Kasumi-1 (cell line): ENCODE measurements at regions not wholly inside any gene's neighbourhood (a gene's known extent, or its start where the extent isn't known, plus 50 kb on each side); places are given as distances from the start of the nearest gene placed in this dataset.
"Not testable (repeated sequence)": the region's sequence is repeated elsewhere in the genome, so short reads cannot be mapped to it uniquely, and the experiment has no call there.

Experiments
- DNase-seq, 2 experiments: peaks; one replicate each; lab custom pipeline; 2025; lab: John Stamatoyannopoulos, UW

- DNase-seq = no peak
These were observed 80.6 kb downstream of the MFSD1 start for GRCh38 chr3:158882445-158882844.

GRCh38 chr3:158896729-158897128 lies 94.9 kb downstream of the MFSD1 start:
- DNase-seq = no peak

GRCh38 chr3:158906749-158907148 lies 104.9 kb downstream of the MFSD1 start:
- DNase-seq = no peak

GRCh38 chr3:158908187-158908734 lies 106.4 kb downstream of the MFSD1 start:
- no peak for DNase-seq

DNA sequence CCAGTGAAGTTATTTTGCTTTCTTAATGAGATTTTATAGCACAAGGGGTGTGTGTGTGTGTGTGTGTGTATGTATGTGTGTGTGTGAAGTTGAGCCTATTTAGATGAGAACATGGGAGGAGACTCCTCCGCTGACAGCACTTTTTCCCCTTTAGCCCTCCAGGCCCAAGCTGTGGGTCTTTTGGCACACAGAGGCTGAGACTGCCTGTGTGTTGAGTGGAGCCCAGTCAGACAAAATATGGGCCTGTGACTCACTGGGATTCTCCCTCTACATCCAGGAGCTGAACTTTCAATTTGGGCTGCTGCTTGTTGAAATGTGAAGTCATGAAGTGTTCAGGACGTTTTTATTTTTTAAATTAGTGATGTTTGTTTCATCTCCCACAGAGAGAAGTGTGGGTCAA lies 108.0 kb downstream of the MFSD1 start:
- DNase-seq = no peak

DNA sequence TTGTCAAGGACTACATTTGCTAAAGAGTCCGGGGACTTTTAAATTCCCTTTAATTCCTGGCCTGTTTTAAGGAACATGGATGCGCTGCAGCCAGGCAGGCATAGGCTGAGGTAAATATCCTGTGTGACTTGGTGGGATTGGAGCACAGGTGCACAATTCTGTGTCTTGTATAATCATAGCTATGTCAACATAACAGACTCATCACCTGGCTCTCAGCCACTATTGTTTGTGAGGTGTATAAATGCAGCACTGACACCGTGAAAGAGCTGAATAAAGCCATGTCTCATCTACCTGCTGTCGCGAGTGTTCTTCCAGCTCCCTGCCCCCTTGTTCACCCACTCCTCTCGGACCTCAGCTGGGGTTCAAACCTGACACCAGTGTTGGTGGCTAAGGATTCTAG lies 109.7 kb downstream of the MFSD1 start:
- DNase-seq = no peak

DNA sequence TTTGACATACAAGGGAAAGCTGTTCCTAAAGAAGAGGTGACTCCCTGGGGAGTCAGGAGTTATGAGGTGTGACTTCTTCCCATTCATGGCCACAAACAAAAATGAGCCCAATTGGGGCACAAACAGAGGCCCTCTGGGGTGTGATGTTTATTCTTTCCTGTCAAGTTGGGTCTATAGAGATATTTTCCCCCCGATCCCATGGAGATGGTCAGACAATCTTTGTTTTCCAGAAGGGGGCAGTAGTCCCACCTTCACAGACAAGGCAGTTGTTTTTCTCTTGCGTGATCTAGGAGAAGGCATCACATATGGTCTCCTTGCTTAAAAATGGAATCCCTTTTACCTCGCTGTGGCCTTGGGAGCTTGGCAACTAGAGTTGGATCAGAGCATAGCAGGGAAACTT lies 110.3 kb downstream of the MFSD1 start:
- DNase-seq = peak in 1 of 2 experiments; percentile 16

GRCh38 chr3:158912621-158913020 lies 110.8 kb downstream of the MFSD1 start:
- DNase-seq = no peak

DNA sequence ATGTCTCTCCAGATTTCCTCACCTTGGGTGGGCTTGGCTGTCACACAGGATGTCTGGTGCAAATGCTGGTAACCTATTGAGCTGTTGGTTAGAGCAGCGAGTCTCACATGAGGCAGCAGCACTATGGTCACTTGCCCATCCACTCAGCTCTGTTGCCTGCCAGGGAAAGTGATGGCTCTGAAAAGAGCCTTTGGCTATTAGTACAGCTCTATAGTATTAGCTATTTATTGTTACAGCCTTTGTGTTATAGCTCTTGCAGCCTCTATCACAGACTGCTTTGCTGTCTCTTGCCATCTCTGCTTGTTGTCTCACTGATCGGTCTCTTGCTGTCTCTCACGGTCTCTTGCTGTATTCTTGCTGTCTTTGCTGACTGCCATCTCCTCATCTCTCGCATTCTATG lies 114.3 kb downstream of the MFSD1 start:
- no peak for DNase-seq

GRCh38 chr3:158918008-158918407 lies 116.2 kb downstream of the MFSD1 start:
- peak; percentile 60 to 72 for DNase-seq

DNA sequence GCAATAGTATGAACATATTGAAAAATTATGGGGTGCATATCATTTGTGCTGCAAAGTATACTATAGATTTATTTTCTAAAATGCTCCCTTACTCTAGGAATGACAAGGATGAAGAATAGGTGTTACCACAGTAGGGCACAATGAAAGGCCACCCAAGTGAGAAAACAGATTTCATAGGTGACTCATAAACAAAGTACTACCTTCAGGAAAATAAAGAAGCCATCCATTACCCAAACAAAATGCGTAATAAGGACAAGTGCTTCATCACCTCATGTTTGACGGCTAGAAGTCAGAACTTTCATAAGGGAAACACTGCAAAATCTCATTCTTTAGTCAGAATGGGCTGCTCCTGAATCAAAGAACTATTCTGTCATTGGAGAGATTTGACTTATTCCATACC lies 116.6 kb downstream of the MFSD1 start:
- no peak for DNase-seq

GRCh38 chr3:158920371-158920770 lies 118.5 kb downstream of the MFSD1 start:
- DNase-seq = no peak

DNA sequence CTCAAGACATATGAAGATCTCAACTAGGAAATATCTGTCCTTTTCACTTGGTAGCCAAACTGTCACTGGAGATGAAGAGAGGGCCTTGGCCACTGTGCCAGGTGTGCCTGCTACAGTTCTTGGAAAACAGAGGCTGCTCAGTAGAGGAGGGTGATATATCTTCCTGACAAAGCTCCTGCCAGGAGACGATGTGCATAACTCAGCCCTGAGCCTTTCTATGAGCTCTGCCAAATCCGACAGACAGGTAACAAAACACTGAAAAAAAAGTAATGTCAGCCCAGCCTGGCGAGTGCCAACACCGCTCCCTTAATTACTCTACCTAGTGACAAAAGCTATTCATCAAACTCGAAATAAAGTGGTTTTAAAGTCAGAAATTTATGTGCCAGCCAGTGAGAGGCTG lies 123.2 kb downstream of the MFSD1 start:
- DNase-seq = no peak

DNA sequence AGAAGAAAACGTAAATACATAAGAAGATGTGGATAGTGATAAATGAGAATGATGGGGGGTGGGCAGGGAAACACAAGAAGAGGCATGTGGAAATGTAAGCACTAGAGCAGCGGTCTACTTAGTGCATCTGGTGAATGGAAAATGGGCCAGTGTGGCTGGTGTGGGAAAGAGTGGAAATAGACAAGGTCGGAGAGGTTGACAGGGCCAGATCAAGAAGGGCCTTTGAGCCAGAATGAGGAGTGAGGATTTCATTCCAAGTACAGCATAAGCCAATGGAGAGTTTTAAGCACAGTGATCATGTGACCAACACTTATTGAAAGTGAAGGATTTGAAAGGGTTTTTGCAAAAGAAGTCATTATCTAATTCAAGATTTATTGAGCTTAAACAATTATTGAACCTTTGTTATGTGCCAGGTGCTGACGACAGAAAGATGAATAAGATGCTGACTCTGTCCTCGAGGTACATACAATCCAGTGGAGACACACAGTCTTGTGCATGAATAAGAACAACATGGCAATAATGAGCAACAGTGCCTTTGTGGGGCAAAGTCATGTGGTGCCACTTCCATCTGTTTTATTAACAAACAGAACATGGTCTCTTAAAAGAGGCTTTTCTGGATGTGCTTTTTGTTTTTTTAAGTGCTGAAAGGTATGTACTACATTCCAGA lies 124.1 kb downstream of the MFSD1 start:
- DNase-seq = no peak

DNA sequence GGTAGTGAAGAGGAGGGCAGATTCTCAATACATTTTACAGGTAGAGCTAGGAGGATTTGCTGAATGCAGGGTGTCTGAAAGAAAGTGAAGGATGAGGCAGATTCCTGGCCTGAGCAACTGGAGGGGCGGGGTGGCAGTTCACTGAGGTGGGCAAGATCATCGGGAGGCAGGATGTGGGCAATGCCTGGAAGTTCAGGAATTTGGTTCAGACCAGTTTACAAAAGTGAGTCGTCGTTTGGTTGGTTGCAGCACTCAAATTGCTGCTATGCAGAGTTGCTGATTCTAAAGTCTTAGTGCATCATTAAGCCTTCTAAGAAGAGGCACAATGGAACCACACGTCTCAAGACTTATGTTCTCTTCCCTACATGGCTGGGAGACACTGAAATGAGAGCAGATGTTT lies 134.0 kb downstream of the MFSD1 start:
- DNase-seq = no peak

- no peak for DNase-seq
These were observed 134.8 kb downstream of the MFSD1 start for GRCh38 chr3:158936530-158937113.

GRCh38 chr3:158950178-158950901 lies 148.5 kb downstream of the MFSD1 start:
- DNase-seq = no peak

- DNase-seq = no peak
These were observed 151.3 kb downstream of the MFSD1 start for GRCh38 chr3:158953131-158953530.

DNA sequence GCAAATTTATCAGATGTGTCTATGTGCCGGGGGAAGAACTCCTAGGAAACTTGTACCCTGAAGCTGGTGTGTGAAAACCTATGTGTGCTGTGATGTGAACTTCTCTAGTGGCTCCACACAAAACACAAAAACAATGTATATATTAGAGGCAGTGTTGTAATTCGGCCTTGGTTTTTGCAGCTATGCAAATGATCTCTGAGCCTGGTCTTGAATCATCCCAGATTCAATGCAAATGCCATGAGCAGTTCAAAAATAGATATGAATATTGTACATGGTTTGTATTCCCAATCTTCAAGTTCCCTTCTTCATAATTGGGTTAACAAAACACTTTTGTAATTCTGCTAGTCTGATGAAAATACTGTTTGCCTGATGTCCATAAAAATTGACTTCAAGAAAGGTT lies 152.6 kb downstream of the MFSD1 start:
- no peak for DNase-seq

DNA sequence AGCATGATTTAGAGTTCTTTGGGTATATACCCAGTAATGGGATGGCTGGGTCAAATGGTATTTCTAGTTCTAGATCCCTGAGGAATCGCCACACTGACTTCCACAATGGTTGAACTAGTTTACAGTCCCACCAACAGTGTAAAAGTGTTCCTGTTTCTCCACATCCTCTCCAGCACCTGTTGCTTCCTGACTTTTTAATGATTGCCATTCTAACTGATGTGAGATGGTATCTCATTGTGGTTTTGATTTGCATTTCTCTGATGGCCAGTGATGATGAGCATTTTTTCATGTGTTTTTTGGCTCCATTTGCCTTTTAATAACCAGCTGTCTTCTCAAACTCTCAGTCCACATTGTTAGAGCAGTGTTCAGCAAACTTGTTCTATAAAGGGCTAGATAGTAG lies 155.9 kb downstream of the MFSD1 start:
- not testable (repeated sequence) for DNase-seq

DNA sequence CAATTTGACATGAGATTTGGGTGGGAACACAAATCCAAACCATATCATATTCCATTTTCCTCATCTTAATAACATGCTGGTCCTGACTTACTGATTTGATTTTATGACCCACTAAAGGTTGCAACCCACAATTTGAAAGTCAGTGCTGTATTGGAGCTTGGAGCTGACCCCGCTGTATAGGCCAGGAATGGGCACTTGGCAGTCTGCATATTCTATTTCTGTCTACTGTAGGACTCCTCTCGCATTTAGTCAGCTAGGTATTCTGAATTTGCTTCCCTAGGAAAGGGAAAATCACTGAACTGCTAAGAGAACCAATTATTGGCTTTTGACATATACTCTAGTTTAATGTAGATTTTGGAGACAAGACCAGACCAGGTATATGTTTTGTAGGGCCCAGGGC lies 157.0 kb downstream of the MFSD1 start:
- no peak for DNase-seq

GRCh38 chr3:158961471-158961870 lies 159.6 kb downstream of the MFSD1 start:
- no peak for DNase-seq

- no peak for DNase-seq
These were observed 160.1 kb downstream of the MFSD1 start for GRCh38 chr3:158961911-158962310.
